Keratinocyte (primary cell): ENCODE measurements at regions not wholly inside any gene's neighbourhood (a gene's known extent, or its start where the extent isn't known, plus 50 kb on each side); places are given as distances from the start of the nearest gene placed in this dataset.

Source experiments
- DNase-seq: peaks from one replicate; pipeline ENCODE4 v3.0.0-alpha.2; 2011; ENCODE audit warnings: low read depth, missing footprints, low spot score
- FAIRE-seq: peaks from 2 replicates; lab custom pipeline; 2011; peaks lifted over from hg19 to GRCh38; lab: Jason Lieb, UNC
- H2AFZ ChIP-seq: 2 replicates; pipeline ENCODE4 v1.6.0; 2012; ENCODE audit warnings: low read length, control low read depth, inconsistent platforms; ENCODE audit not compliant: control insufficient read depth
- H3K27ac ChIP-seq: 2 replicates; pipeline ENCODE4 v1.5.1; 2011; ENCODE audit warnings: low read length; ENCODE audit not compliant: control insufficient read depth, insufficient read depth
- H3K27me3 ChIP-seq: 3 replicates; pipeline ENCODE4 v1.6.0; 2011; ENCODE audit warnings: low read length; ENCODE audit not compliant: control insufficient read depth, insufficient read depth; ENCODE audit errors: extremely low read depth
- H3K36me3 ChIP-seq, 2 experiments: 2 replicates in 1 of 2; 3 replicates in 1 of 2; pipeline ENCODE4 v1.5.1; 2011; ENCODE audit warnings: low read length in 2 of 2, mild to moderate bottlenecking in 1 of 2; ENCODE audit not compliant: control insufficient read depth in 2 of 2, insufficient read depth in 2 of 2; ENCODE audit errors: extremely low read depth in 1 of 2
- H3K4me1 ChIP-seq: 3 replicates; pipeline ENCODE4 v1.5.1; 2011; ENCODE audit warnings: low read length; ENCODE audit not compliant: control insufficient read depth, insufficient read depth; ENCODE audit errors: extremely low read depth
- H3K4me2 ChIP-seq: 3 replicates; pipeline ENCODE4 v1.6.0; 2011; ENCODE audit warnings: low read depth, low read length; ENCODE audit not compliant: control insufficient read depth, insufficient read depth; ENCODE audit errors: extremely low read depth
- H3K4me3 ChIP-seq, 3 experiments: fragments of 200-600 bp in 1 of 3; sonication (generic) in 1 of 3; 2 replicates in 2 of 3; 3 replicates in 1 of 3; pipeline ENCODE4 v1.5.1; 2011 to 2016; ENCODE audit warnings: low read length in 3 of 3, mild to moderate bottlenecking in 3 of 3, control low read depth in 2 of 3, inconsistent platforms in 1 of 3, low read depth in 1 of 3, mixed read lengths in 1 of 3, mixed run types in 1 of 3, moderate library complexity in 1 of 3; ENCODE audit not compliant: control insufficient read depth in 2 of 3, insufficient read depth in 2 of 3; ENCODE audit errors: extremely low read depth in 1 of 3
- H3K79me2 ChIP-seq: 2 replicates; pipeline ENCODE4 v1.6.0; 2012; ENCODE audit warnings: low read length; ENCODE audit not compliant: control insufficient read depth, insufficient read depth
- H3K9ac ChIP-seq: 3 replicates; pipeline ENCODE4 v1.6.0; 2011; ENCODE audit warnings: low read length; ENCODE audit not compliant: control insufficient read depth, insufficient read depth; ENCODE audit errors: extremely low read depth
- H3K9me1 ChIP-seq: 3 replicates; pipeline ENCODE4 v1.6.0; 2011; ENCODE audit warnings: low read length; ENCODE audit not compliant: control insufficient read depth, insufficient read depth; ENCODE audit errors: extremely low read depth
- H3K9me3 ChIP-seq: 2 replicates; pipeline ENCODE4 v1.5.1; 2012; ENCODE audit warnings: low read depth, low read length; ENCODE audit not compliant: control insufficient read depth
- H4K20me1 ChIP-seq: 3 replicates; pipeline ENCODE4 v1.6.0; 2011; ENCODE audit warnings: low read length; ENCODE audit not compliant: control insufficient read depth, insufficient read depth; ENCODE audit errors: extremely low read depth
- EZH2 ChIP-seq: IDR thresholded peaks from one replicate; pipeline ENCODE4 v1.6.1; 2012; ENCODE audit warnings: inconsistent platforms, mild to moderate bottlenecking, low read length, moderate library complexity
- dilution Hi-C: fragments of 300-500 bp; cut with MboI; formaldehyde crosslinking; loops from one replicate; pipeline ENCODE4 v1.7.0; 2020; ENCODE audit warnings: low sequenced_read_pairs; ENCODE audit not compliant: extremely low pct_ligation_motif_present
- TF ChIP-seq, protein P1 (sequence below), 3 experiments: IDR thresholded peaks in 1 of 3; conservative IDR thresholded peaks in 1 of 3; optimal IDR thresholded peaks in 1 of 3; 2 replicates in 2 of 3; 3 replicates in 1 of 3; pipeline versions ENCODE3 to v1.5.1; 2011; ENCODE audit warnings: low read length in 3 of 3, mild to moderate bottlenecking in 3 of 3, moderate library complexity in 2 of 3, control low read depth in 1 of 3, inconsistent platforms in 1 of 3; ENCODE audit not compliant: insufficient read depth in 2 of 3; ENCODE audit errors: extremely low read depth in 1 of 3

DNA sequence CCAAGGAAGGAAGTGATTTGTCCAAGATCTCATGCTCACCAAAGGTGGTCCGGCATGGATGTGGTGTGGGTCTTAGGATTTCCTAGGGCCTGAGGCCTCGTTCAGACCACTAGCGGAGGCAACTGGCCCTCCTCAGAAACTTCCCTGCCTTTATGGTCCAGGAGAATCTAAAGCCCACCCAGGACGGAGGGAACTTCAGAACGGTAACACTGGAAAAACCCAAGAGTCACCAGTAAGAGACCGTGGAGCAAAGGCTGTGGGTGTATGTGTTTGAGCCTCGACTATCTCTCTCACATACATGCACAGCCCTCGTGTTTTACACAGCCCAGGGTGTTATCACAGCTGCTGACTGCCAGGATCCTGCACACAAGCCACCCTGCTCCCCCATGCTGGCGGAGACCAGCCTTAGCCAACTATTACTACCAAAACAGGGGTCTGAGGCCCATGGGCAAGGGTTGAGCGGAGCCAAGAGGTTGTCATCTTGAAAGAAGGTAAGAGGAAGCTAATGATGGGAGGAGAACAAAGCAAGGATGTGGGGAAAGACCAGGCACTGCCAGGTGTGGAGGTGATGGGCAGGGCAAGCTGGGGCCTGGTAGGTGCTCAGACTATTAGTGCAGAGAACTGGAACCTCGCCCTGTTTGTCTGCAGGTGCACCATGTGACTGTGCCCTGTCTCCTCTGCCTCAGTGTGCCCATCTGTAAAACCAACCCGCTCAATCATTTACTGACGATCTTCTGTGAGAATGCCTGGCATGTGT lies 170.2 kb upstream of the ZMIZ1 start:
- Histone ChIP-seq H3K9ac (no peak overlapping the region), H2AFZ (no peak overlapping the region), H3K9me1 (no peaks in the 10 kb centered on the region), H3K9me3 (no peaks in the 10 kb centered on the region), H3K36me3 (no peaks in the 10 kb centered on the region), H3K4me3 (no peak overlapping the region), H4K20me1 (no peaks in the 10 kb centered on the region), H3K4me1 (no peaks in the 10 kb centered on the region), H3K27me3 (peaks cover 2% of the 10 kb centered on the region), H3K27ac (no peak overlapping the region), H3K4me2 (no peak overlapping the region), H3K79me2 (no peaks in the 10 kb centered on the region)
- FAIRE-seq (no peak), DNase-seq (no peak)
- TF ChIP-seq EZH2: no peak
- TF ChIP-seq, protein P1, sequence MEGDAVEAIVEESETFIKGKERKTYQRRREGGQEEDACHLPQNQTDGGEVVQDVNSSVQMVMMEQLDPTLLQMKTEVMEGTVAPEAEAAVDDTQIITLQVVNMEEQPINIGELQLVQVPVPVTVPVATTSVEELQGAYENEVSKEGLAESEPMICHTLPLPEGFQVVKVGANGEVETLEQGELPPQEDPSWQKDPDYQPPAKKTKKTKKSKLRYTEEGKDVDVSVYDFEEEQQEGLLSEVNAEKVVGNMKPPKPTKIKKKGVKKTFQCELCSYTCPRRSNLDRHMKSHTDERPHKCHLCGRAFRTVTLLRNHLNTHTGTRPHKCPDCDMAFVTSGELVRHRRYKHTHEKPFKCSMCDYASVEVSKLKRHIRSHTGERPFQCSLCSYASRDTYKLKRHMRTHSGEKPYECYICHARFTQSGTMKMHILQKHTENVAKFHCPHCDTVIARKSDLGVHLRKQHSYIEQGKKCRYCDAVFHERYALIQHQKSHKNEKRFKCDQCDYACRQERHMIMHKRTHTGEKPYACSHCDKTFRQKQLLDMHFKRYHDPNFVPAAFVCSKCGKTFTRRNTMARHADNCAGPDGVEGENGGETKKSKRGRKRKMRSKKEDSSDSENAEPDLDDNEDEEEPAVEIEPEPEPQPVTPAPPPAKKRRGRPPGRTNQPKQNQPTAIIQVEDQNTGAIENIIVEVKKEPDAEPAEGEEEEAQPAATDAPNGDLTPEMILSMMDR (optimal IDR thresholded peaks at IDR 0.05 in 1 of 3, IDR thresholded peaks at IDR 0.05 in 1 of 3, conservative IDR thresholded peaks at IDR 0.05 in 1 of 3; ENCODE audit: extremely low read depth in 1 of 3, insufficient read depth in 2 of 3, low read length in 3 of 3): no peak
- dilution Hi-C loops: no loop called here

GRCh38 chr10:78899098-78899754 lies 169.5 kb upstream of the ZMIZ1 start:
- no peaks in the 10 kb centered on the region for H3K4me1 ChIP-seq
- dilution Hi-C loops: no loop called here
- H3K9me1 ChIP-seq: no peaks in the 10 kb centered on the region
- FAIRE-seq (no peak), DNase-seq (no peak)
- no peak for TF ChIP-seq EZH2
- TF ChIP-seq, protein P1 (optimal IDR thresholded peaks at IDR 0.05 in 1 of 3, IDR thresholded peaks at IDR 0.05 in 1 of 3, conservative IDR thresholded peaks at IDR 0.05 in 1 of 3; ENCODE audit: extremely low read depth in 1 of 3, insufficient read depth in 2 of 3, low read length in 3 of 3): no peak
- H3K79me2 ChIP-seq: no peaks in the 10 kb centered on the region
- H3K4me2 ChIP-seq: no peak overlapping the region
- H3K9ac ChIP-seq: no peak overlapping the region
- H3K36me3 ChIP-seq: no peaks in the 10 kb centered on the region
- no peak overlapping the region for H3K4me3 ChIP-seq
- no peak overlapping the region for H3K27ac ChIP-seq
- no peaks in the 10 kb centered on the region for H3K9me3 ChIP-seq
- H2AFZ ChIP-seq: no peak overlapping the region
- H4K20me1 ChIP-seq: no peaks in the 10 kb centered on the region
- peaks cover 2% of the 10 kb centered on the region for H3K27me3 ChIP-seq
